ENCODE measurements at regions not wholly inside any gene's neighbourhood (a gene's known extent, or its start where the extent isn't known, plus 50 kb on each side); places are given as distances from the start of the nearest gene placed in this dataset.

- no peaks in the 10 kb centered on the region for H3K27me3 ChIP-seq (ENCODE audit: insufficient read depth, low read length)
- no peak overlapping the region for H2AFZ ChIP-seq (ENCODE audit: low read length)
- no peaks in the 10 kb centered on the region for H3K4me1 ChIP-seq (ENCODE audit: insufficient read depth, low read length)
- no peak for TF ChIP-seq CTCF (IDR thresholded peaks at IDR 0.05; ENCODE audit: extremely low read depth, low read depth, low read length)
- H3K27ac ChIP-seq (ENCODE audit: low read depth, low read length) = no peak overlapping the region
- DNase-seq (ENCODE audit: insufficient read length, low spot score, missing footprints) = no peak
- H4K20me1 ChIP-seq (ENCODE audit: insufficient read depth, low read length) = no peaks in the 10 kb centered on the region
- H3K9me3 ChIP-seq (ENCODE audit: low read depth, low read length) = no peaks in the 10 kb centered on the region
- no peak overlapping the region for H3K4me3 ChIP-seq (ENCODE audit: insufficient read depth, low read length)
- no peak overlapping the region for H3K4me2 ChIP-seq (ENCODE audit: insufficient read depth, low read length)
- no peaks in the 10 kb centered on the region for H3K79me2 ChIP-seq (ENCODE audit: insufficient read depth, low read length)
- no peaks in the 10 kb centered on the region for H3K36me3 ChIP-seq (ENCODE audit: insufficient read depth, low read length)
Measured at GRCh38 chr5:85225388-85225787, 840.7 kb upstream of the EDIL3 start.

GRCh38 chr5:85249204-85249603 is 864.5 kb upstream of the EDIL3 start:
- Histone ChIP-seq H3K27me3 (ENCODE audit: insufficient read depth, low read length) (no peaks in the 10 kb centered on the region), H4K20me1 (ENCODE audit: insufficient read depth, low read length) (no peaks in the 10 kb centered on the region), H3K79me2 (ENCODE audit: insufficient read depth, low read length) (no peaks in the 10 kb centered on the region), H2AFZ (ENCODE audit: low read length) (no peak overlapping the region), H3K27ac (ENCODE audit: low read depth, low read length) (no peak overlapping the region), H3K9me3 (ENCODE audit: low read depth, low read length) (no peaks in the 10 kb centered on the region), H3K36me3 (ENCODE audit: insufficient read depth, low read length) (no peaks in the 10 kb centered on the region), H3K4me2 (ENCODE audit: insufficient read depth, low read length) (no peak overlapping the region), H3K4me1 (ENCODE audit: insufficient read depth, low read length) (no peaks in the 10 kb centered on the region), H3K4me3 (ENCODE audit: insufficient read depth, low read length) (no peak overlapping the region)
- no peak for TF ChIP-seq CTCF (IDR thresholded peaks at IDR 0.05; ENCODE audit: extremely low read depth, low read depth, low read length)
- no peak for DNase-seq (ENCODE audit: insufficient read length, low spot score, missing footprints)

GRCh38 chr5:85263125-85263524 is 878.4 kb upstream of the EDIL3 start:
- Histone ChIP-seq H3K4me2 (ENCODE audit: insufficient read depth, low read length) (no peak overlapping the region), H3K36me3 (ENCODE audit: insufficient read depth, low read length) (no peaks in the 10 kb centered on the region), H3K27me3 (ENCODE audit: insufficient read depth, low read length) (no peaks in the 10 kb centered on the region), H2AFZ (ENCODE audit: low read length) (no peak overlapping the region), H3K4me3 (ENCODE audit: insufficient read depth, low read length) (no peak overlapping the region), H3K27ac (ENCODE audit: low read depth, low read length) (no peak overlapping the region), H3K79me2 (ENCODE audit: insufficient read depth, low read length) (no peaks in the 10 kb centered on the region), H3K4me1 (ENCODE audit: insufficient read depth, low read length) (no peaks in the 10 kb centered on the region), H4K20me1 (ENCODE audit: insufficient read depth, low read length) (no peaks in the 10 kb centered on the region), H3K9me3 (ENCODE audit: low read depth, low read length) (no peaks in the 10 kb centered on the region)
- no peak for DNase-seq (ENCODE audit: insufficient read length, low spot score, missing footprints)
- no peak for TF ChIP-seq CTCF (IDR thresholded peaks at IDR 0.05; ENCODE audit: extremely low read depth, low read depth, low read length)

GRCh38 chr5:85266692-85267091 is 882.0 kb upstream of the EDIL3 start:
- H3K4me1 ChIP-seq (ENCODE audit: insufficient read depth, low read length) = no peaks in the 10 kb centered on the region
- no peak overlapping the region for H3K4me3 ChIP-seq (ENCODE audit: insufficient read depth, low read length)
- no peaks in the 10 kb centered on the region for H3K36me3 ChIP-seq (ENCODE audit: insufficient read depth, low read length)
- no peak overlapping the region for H3K4me2 ChIP-seq (ENCODE audit: insufficient read depth, low read length)
- no peaks in the 10 kb centered on the region for H3K27me3 ChIP-seq (ENCODE audit: insufficient read depth, low read length)
- no peaks in the 10 kb centered on the region for H4K20me1 ChIP-seq (ENCODE audit: insufficient read depth, low read length)
- H2AFZ ChIP-seq (ENCODE audit: low read length) = no peak overlapping the region
- H3K27ac ChIP-seq (ENCODE audit: low read depth, low read length) = no peak overlapping the region
- no peaks in the 10 kb centered on the region for H3K79me2 ChIP-seq (ENCODE audit: insufficient read depth, low read length)
- H3K9me3 ChIP-seq (ENCODE audit: low read depth, low read length) = no peaks in the 10 kb centered on the region
- TF ChIP-seq CTCF (IDR thresholded peaks at IDR 0.05; ENCODE audit: extremely low read depth, low read depth, low read length) = no peak
- DNase-seq (ENCODE audit: insufficient read length, low spot score, missing footprints) = no peak
